ENCODE measurements at regions not wholly inside any gene's neighbourhood (a gene's known extent, or its start where the extent isn't known, plus 50 kb on each side); places are given as distances from the start of the nearest gene placed in this dataset.

- TF ChIP-seq POLR2H (tag; IDR thresholded peaks at IDR 0.05; ENCODE audit: low read depth) (0 out of 2 replicates have a peak, but pooled peaks have one; percentile 60), ZNF398 (CRISPR knock-in tag; IDR thresholded peaks at IDR 0.05) (peak; percentile 75), IRF1 (CRISPR knock-in tag; IDR thresholded peaks at IDR 0.05; ENCODE audit: borderline replicate concordance) (no peak), MXD1 (CRISPR knock-in tag; IDR thresholded peaks at IDR 0.05; ENCODE audit: borderline replicate concordance, poor library complexity, severe bottlenecking) (peak; percentile 63), ZNF512 (tag; IDR thresholded peaks at IDR 0.05) (no peak), ASH1L (IDR thresholded peaks at IDR 0.05; ENCODE audit: borderline replicate concordance, low read depth, partially characterized antibody) (no peak), SIN3B (IDR thresholded peaks at IDR 0.05; ENCODE audit: low read depth) (no peak), TRIM24 (IDR thresholded peaks at IDR 0.05) (no peak), ZFP1 (CRISPR knock-in tag; IDR thresholded peaks at IDR 0.05) (peak; percentile 65; the same call in 1 of the 2 replicates), ZNF354B (CRISPR knock-in tag; IDR thresholded peaks at IDR 0.05) (peak; percentile 67; the same call in 1 of the 2 replicates), MTA2 (IDR thresholded peaks at IDR 0.05; ENCODE audit: low read depth) (no peak), NFIX (CRISPR knock-in tag; IDR thresholded peaks at IDR 0.05; ENCODE audit: low read depth) (no peak)
Observed at GRCh38 chr1:234963180-234963903, 165.3 kb downstream of the TOMM20 start (continued).

Measured in K562 (cell line).